Smooth muscle cell (in vitro differentiated cells): ENCODE measurements at regions not wholly inside any gene's neighbourhood (a gene's known extent, or its start where the extent isn't known, plus 50 kb on each side); places are given as distances from the start of the nearest gene placed in this dataset.

Experiments
- DNase-seq: peaks from one replicate; lab custom pipeline; 2025; ENCODE audit not compliant: unreplicated experiment; lab: John Stamatoyannopoulos, UW
- H2AFZ ChIP-seq: fragments of 200-600 bp; sonication (generic); 2 replicates; pipeline ENCODE4 v1.6.0; 2016; ENCODE audit warnings: antibody characterized with exemption, low read depth, mild to moderate bottlenecking
- H3F3A ChIP-seq: fragments of 200-600 bp; sonication (generic); 2 replicates; pipeline ENCODE4 v1.6.0; 2017; ENCODE audit warnings: antibody characterized with exemption, low read depth
- H3K27ac ChIP-seq: fragments of 200-600 bp; sonication (generic); 2 replicates; pipeline ENCODE4 v1.5.1; 2016; ENCODE audit warnings: low read depth, mild to moderate bottlenecking
- H3K27me3 ChIP-seq: fragments of 200-600 bp; sonication (generic); 2 replicates; pipeline ENCODE4 v1.6.1; 2016; ENCODE audit warnings: low read depth, mild to moderate bottlenecking
- H3K36me3 ChIP-seq: fragments of 200-600 bp; sonication (generic); 2 replicates; pipeline ENCODE4 v1.5.1; 2016; ENCODE audit warnings: low read depth
- H3K4me1 ChIP-seq: fragments of 200-600 bp; sonication (generic); 2 replicates; pipeline ENCODE4 v1.5.1; 2016; ENCODE audit warnings: low read depth
- H3K4me2 ChIP-seq: fragments of 200-600 bp; sonication (generic); 2 replicates; pipeline ENCODE4 v1.6.0; 2016; ENCODE audit warnings: mild to moderate bottlenecking
- H3K4me3 ChIP-seq: fragments of 200-600 bp; sonication (generic); 2 replicates; pipeline ENCODE4 v1.5.1; 2016; ENCODE audit warnings: mild to moderate bottlenecking
- H3K79me2 ChIP-seq: fragments of 200-600 bp; sonication (generic); 2 replicates; pipeline ENCODE4 v1.6.0; 2016; ENCODE audit warnings: low read depth, mild to moderate bottlenecking
- H3K9ac ChIP-seq: fragments of 200-600 bp; sonication (generic); 2 replicates; pipeline ENCODE4 v1.6.0; 2016; ENCODE audit warnings: low read depth
- H3K9me3 ChIP-seq: fragments of 200-600 bp; sonication (generic); replicated peaks from 2 replicates; pipeline ENCODE4 v1.5.1; 2016; ENCODE audit warnings: low read depth
- H4K20me1 ChIP-seq: fragments of 200-600 bp; sonication (generic); 2 replicates; pipeline ENCODE4 v1.6.0; 2016; ENCODE audit warnings: low read depth
- CTCF ChIP-seq: fragments of 200-600 bp; sonication (generic); IDR thresholded peaks from 2 replicates; pipeline ENCODE4 v1.5.1; 2017; ENCODE audit warnings: borderline replicate concordance, mild to moderate bottlenecking, antibody characterized with exemption; ENCODE audit not compliant: insufficient read depth, poor library complexity, severe bottlenecking
- WGBS: methylation state at CpG from one replicate; pipeline ENCODE4 v1.1.7; 2016; ENCODE audit warnings: low lambda C conversion rate; 5-methylcytosine and 5-hydroxymethylcytosine counted together

- Histone ChIP-seq H3K27ac (no peak overlapping the region), H3F3A (no peaks in the 10 kb centered on the region), H3K36me3 (no peaks in the 10 kb centered on the region), H3K4me3 (no peak overlapping the region), H3K4me2 (no peak overlapping the region), H3K27me3 (peaks cover 8% of the 10 kb centered on the region), H3K79me2 (no peaks in the 10 kb centered on the region), H3K9me3 (no peaks in the 10 kb centered on the region), H4K20me1 (no peaks in the 10 kb centered on the region), H3K4me1 (no peaks in the 10 kb centered on the region), H2AFZ (no peak overlapping the region), H3K9ac (no peak overlapping the region)
- DNase-seq, result no peak
- 90% methylated on average over 12 of the region's 12 CpGs for WGBS
- TF ChIP-seq CTCF, result no peak
Measured at GRCh38 chr16:9170470-9170869, 79.0 kb downstream of the HAPSTR1 start.

- Histone ChIP-seq H3K79me2 (no peaks in the 10 kb centered on the region), H3K27me3 (peaks cover 38% of the 10 kb centered on the region), H3K36me3 (no peaks in the 10 kb centered on the region), H3K4me2 (no peak overlapping the region), H3K9ac (no peak overlapping the region), H3K4me1 (no peaks in the 10 kb centered on the region), H3K4me3 (no peak overlapping the region), H2AFZ (no peak overlapping the region), H3F3A (no peaks in the 10 kb centered on the region), H3K27ac (no peak overlapping the region), H4K20me1 (no peaks in the 10 kb centered on the region), H3K9me3 (no peaks in the 10 kb centered on the region)
- no peak for TF ChIP-seq CTCF
- WGBS, result 79% methylated on average over 9 of the region's 9 CpGs
- no peak for DNase-seq
Measured at GRCh38 chr16:9176547-9177418, 85.3 kb downstream of the HAPSTR1 start.

GRCh38 chr16:9177861-9178260 lies 86.4 kb downstream of the HAPSTR1 start:
- Histone ChIP-seq H4K20me1 (no peaks in the 10 kb centered on the region), H3F3A (no peaks in the 10 kb centered on the region), H3K9me3 (no peaks in the 10 kb centered on the region), H2AFZ (no peak overlapping the region), H3K4me2 (no peak overlapping the region), H3K79me2 (no peaks in the 10 kb centered on the region), H3K4me1 (no peaks in the 10 kb centered on the region), H3K27ac (no peak overlapping the region), H3K4me3 (no peak overlapping the region), H3K36me3 (no peaks in the 10 kb centered on the region), H3K9ac (no peak overlapping the region), H3K27me3 (peaks cover 38% of the 10 kb centered on the region)
- no peak for DNase-seq
- no peak for TF ChIP-seq CTCF
- 90% methylated on average over 6 of the region's 6 CpGs for WGBS

- H3K27ac ChIP-seq, result no peak overlapping the region
- no peaks in the 10 kb centered on the region for H3K79me2 ChIP-seq
- no peak overlapping the region for H3K9ac ChIP-seq
- H3K4me2 ChIP-seq, result no peak overlapping the region
- H3F3A ChIP-seq, result no peaks in the 10 kb centered on the region
- WGBS, result 84% methylated on average over 28 of the region's 29 CpGs
- H3K4me3 ChIP-seq, result no peak overlapping the region
- no peaks in the 10 kb centered on the region for H4K20me1 ChIP-seq
- H3K27me3 ChIP-seq, result peaks cover 27% of the 10 kb centered on the region
- no peak for TF ChIP-seq CTCF
- no peaks in the 10 kb centered on the region for H3K36me3 ChIP-seq
- H2AFZ ChIP-seq, result no peak overlapping the region
- DNase-seq, result no peak
- H3K4me1 ChIP-seq, result no peaks in the 10 kb centered on the region
- no peaks in the 10 kb centered on the region for H3K9me3 ChIP-seq
Measured at GRCh38 chr16:9183682-9184353, 92.4 kb downstream of the HAPSTR1 start.
